GM12873 (cell line): ENCODE measurements at regions not wholly inside any gene's neighbourhood (a gene's known extent, or its start where the extent isn't known, plus 50 kb on each side); places are given as distances from the start of the nearest gene placed in this dataset.

ENCODE experiments used
- CTCF ChIP-seq: IDR thresholded peaks from 2 replicates; pipeline ENCODE4 v1.5.1; 2012; ENCODE audit warnings: low read depth, mild to moderate bottlenecking, moderate library complexity, low read length, control low read depth; ENCODE audit not compliant: insufficient read depth; ENCODE audit errors: missing control alignments

GRCh38 chr6:51494342-51494741, 593.1 kb downstream of the PKHD1 start:
- TF ChIP-seq CTCF, result peak; percentile 33

- no peak for TF ChIP-seq CTCF
These were observed 592.3 kb downstream of the PKHD1 start for GRCh38 chr6:51495096-51495495.

GRCh38 chr6:51495610-51496396, 591.6 kb downstream of the PKHD1 start:
- no peak for TF ChIP-seq CTCF

GRCh38 chr6:51502996-51503395, 584.4 kb downstream of the PKHD1 start:
- TF ChIP-seq CTCF, result no peak

GRCh38 chr6:51505434-51505833, 582.0 kb downstream of the PKHD1 start:
- no peak for TF ChIP-seq CTCF

GRCh38 chr6:51509597-51509996, 577.8 kb downstream of the PKHD1 start:
- TF ChIP-seq CTCF, result no peak

- TF ChIP-seq CTCF, result no peak
These were observed 576.3 kb downstream of the PKHD1 start for GRCh38 chr6:51511081-51511480.
